HG03066 (cell line): ENCODE measurements at regions not wholly inside any gene's neighbourhood (a gene's known extent, or its start where the extent isn't known, plus 50 kb on each side); places are given as distances from the start of the nearest gene placed in this dataset.
"Not testable (repeated sequence)": the region's sequence is repeated elsewhere in the genome, so short reads cannot be mapped to it uniquely, and the experiment has no call there.

Experiments used
- ATAC-seq: cut with Tn5 transposase; IDR thresholded peaks from one replicate; pipeline ENCODE4 v1.9.1; 2021; ENCODE audit warnings: low read depth; ENCODE audit not compliant: unreplicated experiment

DNA sequence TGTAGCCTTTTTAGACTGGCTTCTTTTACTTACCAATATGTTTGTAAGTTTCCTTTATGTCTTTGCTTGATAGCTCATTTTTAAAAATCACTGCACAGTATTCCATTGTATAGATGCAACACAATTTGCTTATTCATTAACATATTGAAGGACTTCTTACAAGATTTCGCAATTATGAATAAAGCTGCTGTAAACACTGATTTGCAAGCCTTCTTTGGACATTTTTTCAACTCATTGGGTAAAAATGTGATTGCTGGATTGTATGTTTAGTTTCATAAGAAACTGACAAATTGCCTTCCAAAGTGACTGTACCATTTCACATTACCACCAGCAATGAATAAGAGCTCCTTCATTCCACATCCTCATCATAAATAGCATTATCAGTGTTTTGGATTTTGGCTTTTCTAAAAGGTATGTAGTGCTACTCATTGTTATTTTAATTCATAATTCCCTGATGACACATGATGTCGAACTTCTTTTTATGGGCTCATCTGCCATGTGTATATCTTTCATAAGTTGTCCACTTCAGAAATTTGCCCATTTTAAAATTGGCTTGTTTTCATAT lies 80.7 kb downstream of the TFAP2B start:
- ATAC-seq: no peak

DNA sequence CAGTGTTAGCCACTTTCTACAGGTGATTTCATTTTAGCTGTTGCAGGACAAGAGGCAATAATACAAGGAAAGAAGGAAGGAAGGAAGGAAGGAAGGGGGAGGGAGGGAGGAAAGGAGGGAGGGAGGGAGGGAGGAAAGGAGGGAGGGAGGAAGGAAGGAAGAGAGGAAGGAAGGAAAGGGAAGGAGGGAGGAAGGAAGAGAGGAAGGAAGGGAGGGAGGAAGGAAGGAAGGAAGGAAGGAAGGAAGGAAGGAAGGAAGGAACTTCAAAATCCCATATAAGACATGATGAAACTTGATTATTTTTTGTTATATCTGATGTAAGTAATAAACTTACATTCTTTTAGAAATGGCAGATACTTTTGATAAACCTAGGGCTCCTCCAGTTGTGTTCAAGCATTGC lies 83.6 kb downstream of the TFAP2B start:
- ATAC-seq: no peak

DNA sequence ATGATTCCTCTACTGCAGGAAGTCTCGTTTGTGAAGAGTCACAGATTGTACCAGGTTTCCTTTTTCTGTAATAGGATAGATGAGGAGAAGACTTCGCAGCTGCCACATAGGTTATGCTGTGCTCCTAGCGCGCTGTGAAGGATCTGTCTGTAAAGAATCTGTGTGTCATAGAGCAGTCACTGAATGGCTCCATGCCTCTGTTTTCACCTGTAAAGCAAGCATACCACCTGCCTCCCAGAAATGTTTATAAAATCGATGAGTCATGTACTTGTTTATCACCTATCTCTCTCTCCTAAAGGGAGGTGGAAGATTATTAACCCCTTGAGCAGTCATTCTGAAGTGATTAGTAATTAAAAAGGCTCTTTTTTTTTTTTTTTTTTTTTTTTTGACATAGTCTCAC lies 86.6 kb downstream of the TFAP2B start:
- ATAC-seq: no peak

DNA sequence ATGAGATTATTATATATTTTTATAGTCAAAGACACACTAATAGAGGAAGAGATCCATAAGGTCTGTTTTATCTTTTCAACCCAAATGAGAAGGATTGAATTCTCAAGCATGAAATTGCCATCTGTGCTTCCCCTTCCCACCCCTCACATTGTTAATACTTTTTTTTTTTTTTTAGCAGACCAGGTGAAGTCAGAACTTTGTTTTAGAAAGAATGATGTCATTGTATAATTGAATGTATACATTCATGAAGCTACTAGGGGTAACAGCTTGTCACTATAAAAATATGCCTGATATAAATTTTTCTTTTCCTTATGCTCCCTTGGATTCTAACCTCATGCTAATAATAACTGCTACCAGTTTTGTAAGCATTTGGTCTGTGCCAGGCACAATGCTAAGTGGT lies 88.9 kb downstream of the TFAP2B start:
- no peak for ATAC-seq

DNA sequence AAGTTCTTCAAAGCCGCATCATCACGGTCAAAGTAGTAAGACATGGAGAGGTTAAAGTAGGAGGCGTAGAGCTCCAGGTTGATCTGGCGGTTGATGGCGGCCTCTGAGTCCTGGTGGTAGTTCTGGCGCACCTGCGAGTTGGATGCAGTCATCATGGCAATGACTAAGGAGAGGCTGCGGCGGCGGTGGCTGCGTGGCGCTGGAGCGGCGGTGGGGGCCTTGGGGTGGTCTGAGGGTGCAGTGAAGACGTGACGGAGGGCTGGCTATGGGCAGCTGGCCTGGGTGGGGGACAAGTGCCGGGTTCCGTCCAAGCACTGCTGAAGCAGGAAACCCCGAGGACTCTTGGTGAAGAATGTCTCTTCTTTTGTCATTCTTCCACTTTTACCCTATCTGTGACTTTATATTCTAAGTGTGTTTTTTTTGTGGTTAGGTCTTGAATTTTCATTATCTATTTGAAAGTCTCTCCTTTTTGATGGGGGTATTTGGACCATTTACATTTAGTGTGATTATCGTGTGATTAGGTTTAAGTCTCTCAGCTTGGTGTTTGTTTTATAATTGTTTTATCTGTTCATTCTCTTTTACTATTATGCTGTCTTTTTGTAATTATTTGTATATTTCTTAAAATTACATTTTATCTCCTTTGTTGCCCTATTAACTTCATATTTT lies 94.6 kb downstream of the TFAP2B start:
- no peak for ATAC-seq

DNA sequence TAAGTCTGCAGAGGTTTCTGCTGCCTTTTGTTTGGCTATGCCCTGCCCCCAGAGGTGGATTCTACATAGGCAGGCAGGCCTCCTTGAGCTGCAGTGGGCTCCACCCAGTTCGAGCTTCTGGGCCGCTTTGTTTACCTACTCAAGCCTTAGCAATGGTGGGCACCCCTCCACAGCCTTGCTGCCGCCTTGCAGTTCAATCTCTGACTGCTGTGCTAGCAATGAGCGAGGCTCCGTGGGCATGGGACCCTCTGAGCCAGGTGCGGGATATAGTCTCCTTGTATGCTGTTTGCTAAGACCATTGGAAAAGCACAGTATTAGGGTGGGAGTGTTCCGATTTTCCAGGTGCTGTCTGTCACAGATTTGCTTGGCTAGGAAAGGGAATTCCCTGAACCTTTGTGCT lies 102.7 kb downstream of the TFAP2B start:
- not testable (repeated sequence) for ATAC-seq

DNA sequence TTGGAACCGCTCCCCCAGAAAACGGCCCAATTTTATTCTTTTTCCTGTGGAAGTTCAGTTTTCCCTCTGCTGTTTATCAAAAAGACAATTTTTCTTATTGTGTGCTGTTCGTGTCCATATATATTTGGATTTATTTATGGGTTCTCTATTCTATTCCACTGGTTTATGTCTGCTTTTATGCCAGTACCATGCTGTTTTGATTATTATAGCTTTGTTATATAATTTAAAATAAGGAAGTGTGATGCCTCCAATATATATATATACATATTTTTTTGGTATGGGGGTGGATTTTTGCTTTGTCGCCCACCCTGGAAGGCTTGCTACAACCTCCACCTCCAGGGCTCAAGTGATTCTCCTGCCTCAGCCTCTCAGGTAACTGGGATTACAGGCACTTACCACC lies 103.3 kb downstream of the TFAP2B start:
- ATAC-seq: no peak

DNA sequence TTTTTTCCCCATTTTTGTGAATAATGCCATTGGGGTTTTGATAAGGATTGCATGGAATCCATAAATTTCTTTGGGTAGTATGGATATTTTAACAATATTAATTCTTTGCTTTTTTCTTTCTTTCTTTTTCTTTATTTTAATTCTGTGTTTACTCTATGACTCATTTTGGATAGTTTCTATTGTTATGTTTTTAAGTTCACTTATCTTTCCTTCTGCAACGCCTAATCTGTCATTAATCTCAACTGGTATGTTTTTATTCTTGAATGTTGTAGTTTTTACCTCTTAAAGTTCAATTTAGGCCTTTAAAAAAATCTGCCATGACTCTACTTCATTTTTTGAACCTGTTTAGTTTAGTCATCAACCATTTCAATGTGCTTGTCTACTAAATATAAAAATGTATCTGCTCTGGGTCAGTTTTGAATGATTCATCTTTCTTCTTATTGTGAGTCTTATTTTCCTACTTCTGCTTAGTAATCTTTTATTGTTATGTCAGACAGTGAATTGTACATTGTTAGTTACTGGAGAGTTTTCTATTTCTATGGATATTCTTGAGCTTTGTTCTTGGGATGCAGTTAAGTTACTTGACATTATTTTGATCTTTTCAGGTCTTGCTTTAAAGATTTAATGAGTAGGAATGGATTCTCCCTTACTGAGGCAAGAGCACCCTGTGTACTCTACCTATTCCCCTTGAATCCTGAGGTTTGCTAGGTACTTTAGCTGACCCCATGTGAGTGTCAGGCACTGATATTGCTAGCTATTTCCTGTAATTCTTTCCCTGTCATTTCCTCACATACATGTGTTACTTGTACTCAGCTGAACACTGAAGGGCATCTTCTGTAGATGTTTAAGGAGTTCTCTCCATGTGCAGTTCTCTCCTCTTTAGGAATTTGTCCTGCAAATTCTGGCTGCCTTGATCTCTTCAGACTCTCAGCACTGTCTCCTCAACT lies 104.2 kb downstream of the TFAP2B start:
- ATAC-seq: no peak

DNA sequence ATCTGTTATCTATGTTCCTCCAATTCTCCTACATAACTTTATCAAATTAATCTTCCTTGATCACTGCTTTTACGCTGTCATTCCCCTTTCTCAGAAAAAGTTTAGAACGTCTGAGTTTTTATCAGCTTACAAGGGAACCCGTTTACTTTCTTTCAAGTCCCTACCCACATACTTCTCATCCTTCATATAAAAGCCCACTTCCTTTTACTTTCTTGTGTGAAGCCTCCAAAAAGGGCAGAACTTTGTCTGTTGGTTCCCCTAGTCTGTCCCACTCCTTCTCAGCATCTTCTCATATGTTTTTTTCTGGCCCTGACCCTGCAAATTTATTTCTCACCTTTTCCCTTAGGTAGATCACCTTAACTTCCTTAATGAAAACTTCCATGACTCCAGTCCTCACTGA lies 106.1 kb downstream of the TFAP2B start:
- ATAC-seq: no peak

DNA sequence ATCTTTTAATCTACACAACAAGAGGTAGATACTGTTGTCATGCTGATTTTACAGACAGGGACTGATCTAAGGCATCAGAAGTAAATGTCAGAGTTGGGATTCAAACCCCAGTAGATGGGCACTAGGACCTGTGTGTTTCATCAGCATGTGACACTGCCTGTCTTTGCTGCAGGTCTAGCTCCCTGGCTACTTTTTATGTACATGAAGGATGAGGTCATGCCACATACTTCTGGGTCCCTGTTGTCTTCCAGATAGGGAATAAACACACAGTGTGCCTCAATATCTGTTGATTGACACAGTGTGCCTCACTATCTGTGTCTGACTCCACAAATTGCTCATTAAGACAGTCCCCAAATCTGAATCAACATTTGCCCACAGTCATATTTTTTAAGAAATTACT lies 106.9 kb downstream of the TFAP2B start:
- ATAC-seq: no peak

DNA sequence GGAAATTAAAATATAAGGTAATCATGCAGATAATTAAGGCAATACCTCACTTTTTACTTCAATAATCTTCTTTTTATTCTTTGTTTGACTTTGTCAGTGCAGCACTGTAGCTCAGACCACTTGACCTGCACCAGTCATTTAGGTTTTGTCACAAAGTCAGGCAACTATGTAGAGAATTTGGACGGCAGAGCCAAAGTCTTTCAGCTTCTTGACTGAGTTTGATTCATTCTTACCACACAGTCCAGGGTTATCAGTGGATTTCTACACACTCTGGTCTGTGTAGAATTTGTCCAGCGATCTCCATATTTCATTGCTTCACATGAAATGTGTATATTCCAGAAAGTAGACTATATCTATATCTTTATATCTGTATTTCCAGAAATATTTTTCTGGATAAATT lies 107.3 kb downstream of the TFAP2B start:
- ATAC-seq: no peak

DNA sequence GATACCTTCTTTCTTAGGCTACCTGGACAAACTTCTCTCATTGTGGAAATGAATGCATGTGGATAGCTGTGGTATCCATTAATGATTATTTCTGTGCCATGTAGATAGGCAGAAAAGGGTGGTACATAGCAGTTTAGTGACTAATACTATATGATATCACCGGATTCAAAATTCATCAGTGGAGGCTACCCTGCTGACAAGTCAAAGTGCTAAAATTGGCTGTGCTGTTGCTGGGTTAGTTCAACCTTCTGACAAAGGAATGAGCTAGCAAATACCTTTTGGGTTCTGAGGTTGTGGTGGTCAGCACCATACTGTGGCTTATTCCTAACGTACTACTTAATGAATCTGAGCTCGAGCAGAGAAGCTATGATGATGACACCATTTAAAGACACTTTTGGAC lies 109.1 kb downstream of the TFAP2B start:
- ATAC-seq: no peak

DNA sequence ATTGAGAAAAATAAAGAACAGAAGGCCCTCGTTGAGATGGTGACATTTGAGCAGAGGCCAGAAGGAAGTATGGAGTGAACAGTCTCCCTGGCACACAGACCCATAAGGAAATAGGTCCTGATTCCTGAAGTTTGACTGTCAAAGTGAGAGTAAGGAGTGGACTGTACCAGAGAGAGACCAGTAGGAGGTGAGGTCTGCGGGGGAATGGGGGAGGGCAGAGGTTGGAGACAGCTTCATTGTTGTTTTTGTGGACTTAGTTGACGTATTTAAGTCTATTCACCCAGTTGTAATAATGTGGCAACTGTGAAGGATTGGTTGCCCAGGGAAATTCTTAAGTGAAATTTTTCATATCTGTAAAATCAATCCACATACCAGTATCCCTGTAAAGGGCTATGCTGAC lies 110.7 kb downstream of the TFAP2B start:
- ATAC-seq: no peak

DNA sequence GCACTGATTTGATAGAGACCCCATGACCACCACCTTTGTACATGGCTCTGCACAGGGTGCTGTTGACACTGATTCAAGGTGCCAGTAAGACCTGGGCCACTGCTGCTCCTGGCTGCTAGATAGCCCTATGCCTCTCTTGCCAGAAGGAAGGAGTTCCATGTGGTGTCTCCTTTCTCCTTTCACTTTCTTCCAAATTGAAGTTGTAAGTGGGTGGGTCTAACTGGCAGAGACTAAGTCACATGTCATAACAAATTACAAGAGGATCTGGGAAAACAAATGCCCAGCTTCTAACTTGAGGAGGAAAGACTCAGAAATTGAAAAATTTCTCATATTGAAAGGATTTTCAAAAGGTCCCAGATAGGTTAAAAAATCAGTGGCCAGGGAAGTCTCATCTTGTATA lies 116.8 kb downstream of the TFAP2B start:
- no peak for ATAC-seq

DNA sequence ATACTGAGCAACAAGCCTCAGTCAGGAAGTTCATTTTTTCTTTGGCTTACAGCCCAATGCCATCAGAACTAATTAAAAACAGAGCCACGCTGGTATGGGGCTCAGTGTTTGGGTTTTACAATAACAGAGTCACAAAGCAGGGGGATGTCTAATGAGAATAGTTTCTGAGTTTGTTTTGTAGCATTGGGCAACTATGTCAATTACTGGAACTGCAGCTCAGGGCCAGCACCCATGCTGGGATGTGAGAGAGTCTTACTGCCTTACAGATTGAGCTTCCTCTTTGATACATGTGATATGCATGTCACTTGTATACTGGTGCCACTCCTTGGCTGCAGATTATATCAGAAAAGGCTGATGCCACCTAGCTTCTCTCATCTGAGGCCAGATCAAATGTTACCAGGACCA lies 117.6 kb downstream of the TFAP2B start:
- no peak for ATAC-seq

DNA sequence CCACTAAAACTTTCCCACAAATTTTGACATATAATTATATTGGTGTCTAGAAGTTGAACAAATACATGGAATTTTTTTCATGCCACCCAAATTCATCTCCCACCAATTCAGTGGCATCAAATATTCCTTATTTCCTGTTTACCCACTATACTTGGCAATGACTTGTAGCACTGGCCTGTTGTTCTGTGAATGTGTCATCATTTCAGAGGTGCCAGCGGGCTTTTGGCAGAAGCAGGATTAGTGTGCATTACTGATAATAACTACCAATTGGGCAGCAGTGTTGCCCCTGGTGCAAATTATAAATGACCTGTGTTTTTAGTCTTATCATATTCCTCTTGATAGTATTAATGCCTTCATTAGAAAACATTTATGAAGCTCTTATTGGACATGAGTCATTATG lies 121.3 kb downstream of the TFAP2B start:
- no peak for ATAC-seq

DNA sequence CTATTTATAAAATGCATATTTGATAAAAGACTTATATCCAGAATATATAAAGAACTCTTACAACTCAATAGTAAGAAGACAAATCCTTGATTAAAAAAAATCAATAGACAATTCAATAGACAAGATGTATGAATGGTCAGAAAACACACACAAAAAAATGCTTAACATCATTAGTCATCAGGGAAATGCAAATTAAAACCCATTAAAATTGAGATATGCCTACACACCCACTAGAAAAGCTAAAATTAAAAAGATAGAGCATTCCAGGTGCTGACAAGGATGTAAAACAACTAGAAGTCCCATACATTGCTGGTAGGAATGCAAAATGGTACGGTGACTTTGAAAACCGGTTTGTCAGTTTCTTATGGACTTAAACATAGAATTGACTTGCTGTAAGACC lies 127.1 kb downstream of the TFAP2B start:
- ATAC-seq: no peak

DNA sequence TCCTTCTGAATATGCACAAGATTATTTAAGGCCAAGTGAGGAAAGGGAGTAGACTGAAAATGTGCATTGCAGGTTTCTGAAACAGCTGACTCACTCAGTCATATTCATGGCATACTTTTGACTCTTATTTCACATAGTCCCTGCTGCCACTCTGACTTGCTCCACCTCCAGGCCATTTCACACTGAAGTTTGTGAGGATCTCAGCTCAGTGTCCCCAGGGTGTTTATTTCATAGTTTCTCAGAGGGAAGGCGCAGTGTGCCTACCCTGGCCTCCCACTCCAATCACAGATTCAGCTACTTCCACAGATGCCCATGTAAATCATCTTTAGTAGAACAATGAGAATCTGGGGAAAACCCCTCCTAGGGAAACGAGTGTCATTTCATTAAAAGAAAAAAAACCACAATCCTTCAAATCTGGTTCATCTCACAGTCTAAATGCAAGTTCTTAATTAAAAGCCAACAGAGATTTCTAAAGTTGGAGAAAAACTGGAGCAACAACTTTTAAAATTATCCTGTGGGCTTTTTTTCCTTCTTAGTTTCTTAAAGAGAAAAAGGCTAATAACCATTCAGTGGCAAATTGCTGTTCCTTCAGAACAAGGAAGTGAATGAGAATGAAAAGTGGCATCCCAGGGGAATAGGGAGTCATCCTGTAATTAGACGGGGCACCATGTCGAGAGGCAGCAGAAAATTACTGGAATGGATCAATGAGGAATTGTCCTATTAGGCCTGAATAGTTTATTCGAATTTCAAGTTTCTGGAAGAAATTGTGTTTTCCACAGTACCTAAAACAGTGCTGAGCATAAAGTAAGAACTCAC lies 133.6 kb downstream of the TFAP2B start:
- no peak for ATAC-seq

DNA sequence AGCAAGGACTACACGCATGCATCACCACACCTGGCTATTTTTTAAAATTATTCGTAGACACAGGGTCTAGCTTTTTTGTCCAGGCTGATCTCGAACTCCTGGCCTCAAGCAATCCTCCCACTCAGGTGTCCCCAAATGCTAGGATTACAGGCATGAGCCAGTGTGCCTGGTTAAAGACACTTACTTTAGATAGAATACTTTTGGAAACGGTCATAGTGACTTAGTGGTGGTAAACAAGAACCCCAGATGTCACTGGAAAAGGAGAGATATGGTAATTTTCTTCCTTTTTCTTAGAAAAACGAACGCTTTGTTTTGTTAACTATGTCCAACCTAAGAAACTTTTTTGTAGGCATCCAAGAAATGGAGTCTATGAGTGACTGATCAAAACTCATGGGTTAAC lies 137.3 kb downstream of the TFAP2B start:
- ATAC-seq: no peak

DNA sequence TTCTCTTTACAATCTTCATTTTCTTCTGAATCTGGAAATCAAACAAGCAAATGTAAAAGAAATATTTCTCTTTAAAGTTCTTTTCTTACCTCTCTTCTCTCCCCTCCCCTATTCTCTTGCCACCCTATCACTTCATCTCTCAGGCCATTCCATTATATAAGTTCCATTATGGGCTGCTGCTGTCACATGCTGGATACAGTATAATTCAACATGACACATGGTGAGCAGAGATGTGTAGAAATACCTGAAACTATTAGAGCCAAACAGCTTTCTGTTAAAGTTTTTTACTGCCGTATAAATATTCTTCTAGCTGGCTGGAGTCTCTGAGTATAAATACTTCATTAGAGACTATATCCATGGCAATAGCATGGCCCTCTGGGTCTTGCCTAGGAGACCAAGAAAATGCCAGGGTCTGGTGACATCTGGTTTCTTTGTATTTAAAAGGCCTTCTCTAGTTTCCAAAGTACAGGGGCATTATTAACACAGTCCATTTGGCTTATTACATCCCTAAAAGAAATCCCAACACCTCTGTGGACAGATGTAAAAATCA lies 139.6 kb downstream of the TFAP2B start:
- ATAC-seq: no peak
